ENCODE measurements at regions not wholly inside any gene's neighbourhood (a gene's known extent, or its start where the extent isn't known, plus 50 kb on each side); places are given as distances from the start of the nearest gene placed in this dataset.

- DNase-seq (ENCODE audit: low read depth in 2 of 3, low spot score in 2 of 3), result no peak
Measured at GRCh38 chrX:69282893-69283690, 117.8 kb upstream of the PJA1 start.

GRCh38 chrX:69280933-69281332 is 115.7 kb upstream of the PJA1 start:
- no peak for DNase-seq (ENCODE audit: low read depth in 2 of 3, low spot score in 2 of 3)

- no peak for DNase-seq (ENCODE audit: low read depth in 2 of 3, low spot score in 2 of 3)
Measured at GRCh38 chrX:69279234-69279633, 114.0 kb upstream of the PJA1 start.

- DNase-seq (ENCODE audit: low read depth in 2 of 3, low spot score in 2 of 3), result no peak
Measured at GRCh38 chrX:69278031-69278687, 112.9 kb upstream of the PJA1 start.

GRCh38 chrX:69277369-69277990 is 112.2 kb upstream of the PJA1 start:
- DNase-seq (ENCODE audit: low read depth in 2 of 3, low spot score in 2 of 3), result no peak

GRCh38 chrX:69268611-69269010 is 103.4 kb upstream of the PJA1 start:
- no peak for DNase-seq (ENCODE audit: low read depth in 2 of 3, low spot score in 2 of 3)

- DNase-seq (ENCODE audit: low read depth in 2 of 3, low spot score in 2 of 3), result no peak
Measured at GRCh38 chrX:69264158-69264581, 98.9 kb upstream of the PJA1 start.

- no peak for DNase-seq (ENCODE audit: low read depth in 2 of 3, low spot score in 2 of 3)
Measured at GRCh38 chrX:69263251-69263820, 98.1 kb upstream of the PJA1 start.

- no peak for DNase-seq (ENCODE audit: low read depth in 2 of 3, low spot score in 2 of 3)
Measured at GRCh38 chrX:69262036-69262936, 97.0 kb upstream of the PJA1 start.

GRCh38 chrX:69260169-69260568 is 94.9 kb upstream of the PJA1 start:
- no peak for DNase-seq (ENCODE audit: low read depth in 2 of 3, low spot score in 2 of 3)

- DNase-seq (ENCODE audit: low read depth in 2 of 3, low spot score in 2 of 3), result no peak
Measured at GRCh38 chrX:69258893-69259292, 93.6 kb upstream of the PJA1 start.

- no peak for DNase-seq (ENCODE audit: low read depth in 2 of 3, low spot score in 2 of 3)
Measured at GRCh38 chrX:69257499-69258127, 92.4 kb upstream of the PJA1 start.

GRCh38 chrX:69256291-69256565 is 91.0 kb upstream of the PJA1 start:
- DNase-seq (ENCODE audit: low read depth in 2 of 3, low spot score in 2 of 3), result no peak

GRCh38 chrX:69255441-69256290 is 90.4 kb upstream of the PJA1 start:
- DNase-seq (ENCODE audit: low read depth in 2 of 3, low spot score in 2 of 3), result no peak

- DNase-seq (ENCODE audit: low read depth in 2 of 3, low spot score in 2 of 3), result no peak
Measured at GRCh38 chrX:69253821-69254220, 88.6 kb upstream of the PJA1 start.

- no peak for DNase-seq (ENCODE audit: low read depth in 2 of 3, low spot score in 2 of 3)
Measured at GRCh38 chrX:69243276-69243675, 78.0 kb upstream of the PJA1 start.

GRCh38 chrX:69238887-69239231 is 73.6 kb upstream of the PJA1 start:
- DNase-seq (ENCODE audit: low read depth in 2 of 3, low spot score in 2 of 3), result no peak

- no peak for DNase-seq (ENCODE audit: low read depth in 2 of 3, low spot score in 2 of 3)
Measured at GRCh38 chrX:69238114-69238886, 73.0 kb upstream of the PJA1 start.

GRCh38 chrX:69237236-69237635 is 72.0 kb upstream of the PJA1 start:
- no peak for DNase-seq (ENCODE audit: low read depth in 2 of 3, low spot score in 2 of 3)

Measured in hematopoietic multipotent progenitor cell (in vitro differentiated cells).